ENCODE measurements at regions not wholly inside any gene's neighbourhood (a gene's known extent, or its start where the extent isn't known, plus 50 kb on each side); places are given as distances from the start of the nearest gene placed in this dataset.

DNA sequence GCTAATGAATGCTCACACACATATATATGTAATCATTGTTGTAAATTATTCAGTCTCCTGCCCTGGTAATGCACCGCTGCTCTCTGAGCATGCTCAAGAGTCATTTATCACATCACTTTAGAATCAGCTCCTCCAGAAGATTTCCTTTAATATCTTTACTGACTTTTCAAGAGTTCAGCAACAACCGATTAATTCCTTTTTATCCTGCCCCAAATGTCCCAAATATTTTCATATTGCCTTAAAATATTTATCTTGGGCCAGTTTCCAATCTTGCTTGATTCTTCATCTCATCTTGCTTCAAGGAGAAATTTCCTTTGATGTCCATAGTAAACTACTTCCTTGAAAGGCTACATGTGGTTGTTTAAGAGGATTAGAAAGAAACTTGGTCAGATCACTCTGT, 132.5 kb downstream of the NHLRC3 start:
- ChIA-PET CTCF (interaction anchor here (1.5 kb wide), 1 partner anchor 25 kb away, joined by 3 read pairs; no protein-coding TSS in a partner anchor), POLR2A (no interaction called here)
- H3K4me3 Mint-ChIP-seq, result no peak overlapping the region
- no peaks in the 10 kb centered on the region for H3K4me1 Mint-ChIP-seq (ENCODE audit: low read depth)
- peaks cover 3% of the 10 kb centered on the region for H3K27me3 Mint-ChIP-seq
- intact Hi-C loops (cut with micrococcal nuclease), result no loop called here
- no peak overlapping the region for H3K27ac Mint-ChIP-seq
- H3K36me3 Mint-ChIP-seq, result no peaks in the 10 kb centered on the region
- no peak for DNase-seq
- H3K9me3 Mint-ChIP-seq, result no peaks in the 10 kb centered on the region

- Mint-ChIP-seq H3K9me3 (no peaks in the 10 kb centered on the region), H3K36me3 (no peaks in the 10 kb centered on the region), H3K27me3 (peaks cover 7% of the 10 kb centered on the region), H3K27ac (no peak overlapping the region), H3K4me1 (ENCODE audit: low read depth) (no peaks in the 10 kb centered on the region), H3K4me3 (no peak overlapping the region)
- POLR2A ChIA-PET, result no interaction called here
- intact Hi-C loops (cut with micrococcal nuclease), result no loop called here
- CTCF ChIA-PET, result interaction anchor here (0.6 to 1.1 kb wide), 2 partner anchors 431 to 439 kb away, joined by 3 read pairs; no protein-coding TSS in a partner anchor
- DNase-seq, result no peak
Measured at GRCh38 chr13:39185326-39185725, 147.1 kb downstream of the NHLRC3 start.

- POLR2A ChIA-PET, result no interaction called here
- intact Hi-C loops (cut with micrococcal nuclease), result no loop called here
- no peaks in the 10 kb centered on the region for H3K9me3 Mint-ChIP-seq
- no peak overlapping the region for H3K27ac Mint-ChIP-seq
- no peak overlapping the region for H3K4me3 Mint-ChIP-seq
- no peaks in the 10 kb centered on the region for H3K36me3 Mint-ChIP-seq
- no peak for DNase-seq
- peaks cover under 1% of the 10 kb centered on the region for H3K4me1 Mint-ChIP-seq (ENCODE audit: low read depth)
- H3K27me3 Mint-ChIP-seq, result peaks cover 6% of the 10 kb centered on the region
- CTCF ChIA-PET, result no interaction called here
Measured at GRCh38 chr13:39186205-39186875, 148.1 kb downstream of the NHLRC3 start.

- Mint-ChIP-seq H3K27ac (no peak overlapping the region), H3K9me3 (no peaks in the 10 kb centered on the region), H3K4me3 (no peak overlapping the region), H3K36me3 (no peaks in the 10 kb centered on the region), H3K4me1 (ENCODE audit: low read depth) (peaks cover 4% of the 10 kb centered on the region), H3K27me3 (peaks cover 10% of the 10 kb centered on the region)
- no peak for DNase-seq
- CTCF ChIA-PET, result no interaction called here
- POLR2A ChIA-PET, result no interaction called here
- intact Hi-C loops (cut with micrococcal nuclease), result no loop called here
Measured at GRCh38 chr13:39189778-39190177, 151.5 kb downstream of the NHLRC3 start.

- Mint-ChIP-seq H3K27me3 (peaks cover 6% of the 10 kb centered on the region), H3K4me3 (peak overlapping the region; percentile 7), H3K36me3 (no peaks in the 10 kb centered on the region), H3K4me1 (ENCODE audit: low read depth) (peaks cover 16% of the 10 kb centered on the region), H3K9me3 (no peaks in the 10 kb centered on the region), H3K27ac (peak overlapping the region; percentile 66)
- ChIA-PET POLR2A (interaction anchor here (0.9 to 1.6 kb wide), 6 partner anchors 8 to 158 kb away, joined by 3 to 6 read pairs (median 4); no protein-coding TSS in a partner anchor), CTCF (interaction anchor here (0.7 kb wide), 1 partner anchor 54 kb away, joined by 3 read pairs; no protein-coding TSS in a partner anchor)
- peak; percentile 16 for DNase-seq
- intact Hi-C loops (cut with micrococcal nuclease), result loop anchor here (1.0 to 5.0 kb wide), 8 partner anchors 38 to 848 kb away; partner anchors contain the start of genes LHFPL6, NHLRC3, PROSER1 and UFM1
Measured at GRCh38 chr13:39196965-39197646, 158.8 kb downstream of the NHLRC3 start.

GRCh38 chr13:39197647-39198007, 159.4 kb downstream of the NHLRC3 start:
- no peaks in the 10 kb centered on the region for H3K9me3 Mint-ChIP-seq

DNA sequence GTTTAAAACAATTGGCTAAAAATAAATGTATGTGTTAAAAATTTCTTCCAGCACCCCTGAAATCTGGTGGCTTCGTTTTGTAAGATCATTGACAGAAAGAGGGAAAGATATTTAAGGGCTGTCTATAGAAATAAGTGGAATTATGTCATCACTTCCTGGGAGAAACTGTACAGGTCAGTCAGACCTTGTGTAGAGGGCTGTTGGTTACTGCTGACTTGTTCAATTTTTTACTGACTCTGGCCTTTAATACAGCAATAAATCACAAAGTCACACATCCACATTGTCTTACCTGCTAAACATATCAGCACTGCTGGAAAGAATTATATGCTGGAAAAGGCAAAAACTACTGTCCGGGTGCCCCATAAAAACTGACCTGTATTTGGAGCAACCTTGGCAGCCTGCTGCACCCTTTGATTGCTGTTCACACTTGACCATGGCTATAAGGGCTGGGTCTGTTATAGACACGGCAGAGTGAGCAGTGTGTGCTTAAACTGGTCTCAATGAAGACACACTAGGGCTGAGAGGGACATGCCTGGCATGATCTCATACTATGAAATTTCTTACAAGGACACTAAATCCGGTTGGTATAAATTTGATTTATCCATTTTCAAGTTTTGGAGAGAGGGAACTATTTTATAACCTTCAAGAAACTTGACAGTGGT, 162.1 kb downstream of the NHLRC3 start:
- intact Hi-C loops (cut with micrococcal nuclease), result no loop called here
- H3K9me3 Mint-ChIP-seq, result no peaks in the 10 kb centered on the region
- no peak overlapping the region for H3K4me3 Mint-ChIP-seq
- POLR2A ChIA-PET, result no interaction called here
- DNase-seq, result no peak
- CTCF ChIA-PET, result no interaction called here
- H3K36me3 Mint-ChIP-seq, result no peaks in the 10 kb centered on the region
- peaks cover 3% of the 10 kb centered on the region for H3K27me3 Mint-ChIP-seq
- peaks cover 16% of the 10 kb centered on the region for H3K4me1 Mint-ChIP-seq (ENCODE audit: low read depth)
- H3K27ac Mint-ChIP-seq, result no peak overlapping the region

More at GRCh38 chr13:39197647-39198007, 159.4 kb downstream of the NHLRC3 start:
- Mint-ChIP-seq H3K4me3 (no peak overlapping the region), H3K27ac (no peak overlapping the region), H3K27me3 (peaks cover 6% of the 10 kb centered on the region), H3K36me3 (no peaks in the 10 kb centered on the region), H3K4me1 (ENCODE audit: low read depth) (peaks cover 16% of the 10 kb centered on the region)
- intact Hi-C loops (cut with micrococcal nuclease), result loop anchor here (1.0 to 5.0 kb wide), 8 partner anchors 38 to 848 kb away; partner anchors contain the start of genes LHFPL6, NHLRC3, PROSER1 and UFM1
- POLR2A ChIA-PET, result interaction anchor here (0.9 to 1.6 kb wide), 5 partner anchors 8 to 159 kb away, joined by 3 to 6 read pairs (median 4); no protein-coding TSS in a partner anchor
- DNase-seq, result no peak
- CTCF ChIA-PET, result no interaction called here

DNA sequence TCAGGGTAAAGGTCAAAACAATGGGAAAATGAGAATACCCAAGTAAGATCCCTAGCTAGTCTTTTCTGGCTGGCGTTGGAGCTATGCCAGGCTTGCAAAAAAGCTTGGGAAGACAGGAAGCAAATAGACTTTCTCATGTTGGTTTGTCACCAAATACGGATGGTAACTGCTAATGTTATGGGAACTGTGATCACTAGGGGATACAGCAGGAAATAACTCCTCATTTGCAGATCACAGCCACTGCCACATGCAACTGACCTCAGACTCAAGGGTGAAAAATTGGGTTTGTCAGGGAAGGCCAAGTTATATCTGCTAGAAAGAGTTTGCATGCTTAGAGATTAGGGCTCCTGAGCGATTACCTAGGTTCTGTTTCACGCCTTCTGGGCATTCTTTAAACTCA, 162.9 kb downstream of the NHLRC3 start:
- H3K9me3 Mint-ChIP-seq, result no peaks in the 10 kb centered on the region
- ChIA-PET CTCF (no interaction called here), POLR2A (no interaction called here)
- H3K27ac Mint-ChIP-seq, result no peak overlapping the region
- peaks cover 3% of the 10 kb centered on the region for H3K27me3 Mint-ChIP-seq
- intact Hi-C loops (cut with micrococcal nuclease), result no loop called here
- no peaks in the 10 kb centered on the region for H3K36me3 Mint-ChIP-seq
- no peak overlapping the region for H3K4me3 Mint-ChIP-seq
- DNase-seq, result no peak
- peaks cover 16% of the 10 kb centered on the region for H3K4me1 Mint-ChIP-seq (ENCODE audit: low read depth)

- no peak for DNase-seq
- H3K4me1 Mint-ChIP-seq (ENCODE audit: low read depth), result peaks cover 5% of the 10 kb centered on the region
- CTCF ChIA-PET, result no interaction called here
Measured at GRCh38 chr13:39202746-39203145, 164.5 kb downstream of the NHLRC3 start.

DNA sequence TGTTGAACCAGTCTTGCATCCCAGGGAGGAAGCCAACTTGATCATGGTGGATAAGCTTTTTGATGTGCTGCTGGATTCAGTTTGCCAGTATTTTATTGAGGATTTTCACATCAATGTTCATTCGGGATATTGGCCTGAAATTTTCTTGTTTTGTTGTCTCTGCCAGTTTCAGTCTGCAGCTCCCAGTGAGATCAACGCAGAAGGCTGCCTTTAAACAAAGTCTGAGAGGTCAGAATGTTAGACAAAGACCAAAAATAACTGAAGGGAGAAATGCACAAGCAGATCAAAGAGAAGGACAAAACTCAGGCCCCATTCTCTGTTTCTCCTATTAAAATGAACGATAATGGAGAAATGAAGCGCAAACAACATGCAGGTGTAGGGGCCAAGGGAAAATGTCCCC, 170.4 kb downstream of the NHLRC3 start:
- Mint-ChIP-seq H3K9me3 (peaks cover 4% of the 10 kb centered on the region), H3K27ac (no peak overlapping the region), H3K36me3 (no peaks in the 10 kb centered on the region), H3K4me1 (ENCODE audit: low read depth) (no peaks in the 10 kb centered on the region), H3K4me3 (no peak overlapping the region), H3K27me3 (peaks cover 4% of the 10 kb centered on the region)
- no peak for DNase-seq
- ChIA-PET CTCF (no interaction called here), POLR2A (no interaction called here)
- intact Hi-C loops (cut with micrococcal nuclease), result no loop called here

More at GRCh38 chr13:39202746-39203145, 164.5 kb downstream of the NHLRC3 start:
- Mint-ChIP-seq H3K4me3 (no peak overlapping the region), H3K9me3 (peaks cover 4% of the 10 kb centered on the region), H3K36me3 (no peaks in the 10 kb centered on the region), H3K27me3 (peaks cover 3% of the 10 kb centered on the region), H3K27ac (no peak overlapping the region)
- POLR2A ChIA-PET, result no interaction called here
- intact Hi-C loops (cut with micrococcal nuclease), result no loop called here

DNA sequence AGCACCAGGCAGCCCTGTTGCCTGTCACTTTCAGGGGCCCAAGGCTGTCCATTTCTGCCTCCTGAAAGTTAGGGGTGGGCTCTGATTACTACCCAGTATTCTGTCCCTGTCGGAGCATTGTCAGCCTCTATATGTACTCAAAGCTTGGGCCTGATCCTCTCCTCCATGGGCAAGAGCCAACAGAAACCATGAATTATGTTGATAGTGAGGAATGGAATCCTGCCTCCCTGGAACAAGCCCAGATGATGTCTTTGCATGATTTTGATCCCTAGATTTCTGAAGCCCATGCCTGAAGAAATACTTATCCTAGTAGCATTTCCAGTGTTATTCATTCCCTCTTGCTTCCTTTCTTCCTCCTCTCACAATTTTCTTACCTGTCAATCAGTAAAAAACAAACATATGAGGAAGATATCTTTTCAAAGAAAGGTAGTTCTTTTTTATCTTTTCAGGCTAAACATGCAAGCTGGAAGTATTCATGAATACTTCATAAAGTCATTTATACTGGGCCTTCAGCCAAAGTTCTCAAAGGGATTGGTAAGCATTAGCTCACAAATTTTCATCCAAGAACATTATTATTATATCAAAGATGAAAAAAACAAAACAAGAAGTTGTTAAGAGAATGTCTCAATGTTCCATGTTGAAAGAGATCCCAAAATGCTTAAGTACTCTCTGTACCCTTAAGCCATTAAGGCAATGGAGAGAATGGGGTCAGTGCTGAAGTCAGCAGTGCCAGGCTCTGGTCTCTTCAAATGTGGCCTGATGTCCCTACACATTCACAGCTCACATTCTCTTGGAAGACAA, 171.7 kb downstream of the NHLRC3 start:
- DNase-seq, result no peak
- H3K27ac Mint-ChIP-seq, result no peak overlapping the region
- no peaks in the 10 kb centered on the region for H3K36me3 Mint-ChIP-seq
- intact Hi-C loops (cut with micrococcal nuclease), result no loop called here
- no peak overlapping the region for H3K4me3 Mint-ChIP-seq
- peaks cover 4% of the 10 kb centered on the region for H3K9me3 Mint-ChIP-seq
- no peaks in the 10 kb centered on the region for H3K4me1 Mint-ChIP-seq (ENCODE audit: low read depth)
- POLR2A ChIA-PET, result no interaction called here
- CTCF ChIA-PET, result no interaction called here
- H3K27me3 Mint-ChIP-seq, result peaks cover 3% of the 10 kb centered on the region

All from activated CD4-positive, alpha-beta memory T cell treated with anti-CD3 and anti-CD28 coated beads for 36 hours (primary cell).